GM12865 (cell line): ENCODE measurements at regions not wholly inside any gene's neighbourhood (a gene's known extent, or its start where the extent isn't known, plus 50 kb on each side); places are given as distances from the start of the nearest gene placed in this dataset.

ENCODE experiments used
- DNase-seq: peaks from one replicate; pipeline ENCODE4 v3.0.0; 2010; ENCODE audit warnings: low read depth
- H3K4me3 ChIP-seq: 2 replicates; pipeline ENCODE4 v1.5.1; 2011; ENCODE audit warnings: mild to moderate bottlenecking, low read depth, low read length, control low read depth
- CTCF ChIP-seq: IDR thresholded peaks from 2 replicates; pipeline ENCODE4 v1.5.1; 2011; ENCODE audit warnings: low read length, control low read depth, low read depth, inconsistent platforms; ENCODE audit not compliant: insufficient read depth; ENCODE audit errors: missing control alignments

GRCh38 chr10:130387936-130388580 is 251.9 kb downstream of the GLRX3 start:
- H3K4me3 ChIP-seq = no peak overlapping the region
- TF ChIP-seq CTCF = no peak
- DNase-seq = no peak

- TF ChIP-seq CTCF = no peak
- DNase-seq = no peak
- H3K4me3 ChIP-seq = no peak overlapping the region
These were observed 252.6 kb downstream of the GLRX3 start for GRCh38 chr10:130388746-130389145.

DNA sequence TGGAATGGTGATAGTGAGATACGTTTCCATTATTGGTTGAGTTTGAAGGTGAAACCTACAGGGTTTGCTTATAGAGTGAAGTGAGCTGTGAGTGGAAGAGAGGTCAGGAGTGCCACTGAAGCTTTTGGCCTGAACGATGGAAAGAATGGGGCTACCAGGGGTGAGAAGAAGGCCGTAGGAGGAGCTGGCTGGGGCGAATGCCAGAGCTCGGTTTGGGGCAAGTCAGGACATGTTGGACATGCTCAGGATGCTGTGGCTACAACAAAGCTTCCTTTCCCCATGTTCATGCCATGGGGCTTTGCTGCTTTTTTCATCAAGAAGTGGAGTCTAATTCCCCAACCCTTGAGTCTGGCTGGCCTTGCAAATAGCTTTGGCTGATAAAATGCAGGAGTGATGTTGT is 253.7 kb downstream of the GLRX3 start:
- no peak for DNase-seq
- no peak for TF ChIP-seq CTCF
- no peak overlapping the region for H3K4me3 ChIP-seq

DNA sequence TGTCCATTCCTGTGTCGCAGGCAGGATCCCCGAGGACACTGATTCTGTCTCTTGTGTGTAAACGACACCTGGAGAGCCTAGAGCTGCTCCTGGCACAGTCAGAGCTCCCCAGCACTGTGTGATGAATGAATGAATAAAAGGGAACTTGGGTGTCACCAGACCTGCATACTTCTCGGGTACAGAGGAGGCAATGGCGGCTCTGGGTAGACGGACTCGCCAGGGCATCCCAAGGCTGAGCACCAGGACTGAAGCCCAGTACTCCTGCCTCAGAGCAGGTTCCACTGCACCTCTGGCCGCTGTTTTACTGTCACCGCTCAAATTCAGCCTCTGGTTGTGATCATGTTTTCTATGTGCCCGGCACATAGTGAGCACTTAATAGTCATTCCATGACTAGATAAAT is 255.8 kb downstream of the GLRX3 start:
- no peak for DNase-seq
- no peak for TF ChIP-seq CTCF
- no peak overlapping the region for H3K4me3 ChIP-seq

GRCh38 chr10:130393342-130393741 is 257.2 kb downstream of the GLRX3 start:
- H3K4me3 ChIP-seq = no peak overlapping the region
- no peak for DNase-seq
- TF ChIP-seq CTCF = no peak

GRCh38 chr10:130394832-130395231 is 258.6 kb downstream of the GLRX3 start:
- no peak for TF ChIP-seq CTCF
- no peak overlapping the region for H3K4me3 ChIP-seq
- DNase-seq = no peak
